HL-60 (cell line): ENCODE measurements at regions not wholly inside any gene's neighbourhood (a gene's known extent, or its start where the extent isn't known, plus 50 kb on each side); places are given as distances from the start of the nearest gene placed in this dataset.

ENCODE experiments used
- DNase-seq, 2 experiments: peaks; one replicate each; pipeline ENCODE4 v3.0.0-alpha.2; 2010 to 2020; ENCODE audit warnings: low read depth in 1 of 2, low spot score in 1 of 2
- H3K27ac ChIP-seq: fragments of 250-450 bp; sonication (Bioruptor Pico); replicated peaks from 2 replicates; pipeline ENCODE4 v1.5.1; 2020; ENCODE audit warnings: mild to moderate bottlenecking, moderate library complexity
- H3K27me3 ChIP-seq: fragments of 250-450 bp; sonication (Bioruptor Pico); 2 replicates; pipeline ENCODE4 v1.5.1; 2021; ENCODE audit warnings: mild to moderate bottlenecking, moderate library complexity; ENCODE audit not compliant: insufficient read depth, poor library complexity, severe bottlenecking
- H3K4me3 ChIP-seq: replicated peaks from 2 replicates; pipeline ENCODE4 v1.5.1; 2011; ENCODE audit warnings: mild to moderate bottlenecking, control low read depth, low read length; ENCODE audit not compliant: insufficient read depth
- GABPA ChIP-seq: IDR thresholded peaks from 2 replicates; pipeline ENCODE4 v1.6.1; 2012; ENCODE audit warnings: low read depth
- POLR2AphosphoS5 ChIP-seq: IDR thresholded peaks from 2 replicates; pipeline ENCODE4 v1.6.1; 2012; ENCODE audit warnings: low read depth
- SPI1 ChIP-seq: IDR thresholded peaks from 2 replicates; pipeline ENCODE4 v1.6.1; 2012; ENCODE audit warnings: low read depth, mild to moderate bottlenecking, borderline replicate concordance
- TF ChIP-seq, protein P1 (sequence below): IDR thresholded peaks from one replicate; pipeline ENCODE4 v1.5.1; 2011; ENCODE audit warnings: low read length, control low read depth, inconsistent platforms; ENCODE audit not compliant: insufficient read depth
- TF ChIP-seq, protein P2 (sequence below): IDR thresholded peaks from 2 replicates; pipeline ENCODE4 v1.6.1; 2012; ENCODE audit warnings: low read depth; ENCODE audit not compliant: insufficient replicate concordance

DNA sequence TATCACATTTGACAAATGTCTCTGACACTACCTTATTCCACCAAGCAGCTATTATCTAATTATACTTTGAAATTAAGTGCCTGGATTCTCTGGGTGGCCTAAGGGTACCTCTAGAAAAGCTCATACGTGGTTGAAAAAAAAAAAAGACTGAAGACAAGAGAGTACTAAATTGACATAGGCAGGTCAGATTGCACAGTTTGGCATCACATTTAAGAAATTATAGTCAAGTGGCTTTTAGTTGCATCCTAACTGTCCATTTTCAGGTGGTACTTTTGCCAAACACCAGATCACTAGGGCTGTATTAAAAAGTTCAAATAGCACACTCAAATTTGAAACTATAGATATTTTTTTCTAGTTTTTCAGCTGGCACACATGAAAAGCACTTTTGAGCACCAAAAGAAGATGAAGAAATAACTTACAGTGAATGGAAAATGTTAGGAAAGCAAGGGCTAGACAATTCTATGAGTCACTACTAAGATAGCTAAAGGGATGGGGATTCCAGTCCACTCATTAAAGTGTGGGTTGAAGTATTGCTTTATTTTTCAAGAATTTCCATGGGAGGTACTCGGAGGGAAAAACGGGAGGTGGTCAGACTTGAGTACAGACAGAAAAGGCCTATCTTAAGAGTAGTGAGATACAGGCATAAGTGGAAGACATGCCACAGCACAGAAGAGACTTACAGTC lies 106.5 kb upstream of the COL5A2 start:
- Histone ChIP-seq H3K27ac (no peak overlapping the region), H3K4me3 (no peak overlapping the region), H3K27me3 (no peaks in the 10 kb centered on the region)
- DNase-seq: no peak
- TF ChIP-seq, protein P1, sequence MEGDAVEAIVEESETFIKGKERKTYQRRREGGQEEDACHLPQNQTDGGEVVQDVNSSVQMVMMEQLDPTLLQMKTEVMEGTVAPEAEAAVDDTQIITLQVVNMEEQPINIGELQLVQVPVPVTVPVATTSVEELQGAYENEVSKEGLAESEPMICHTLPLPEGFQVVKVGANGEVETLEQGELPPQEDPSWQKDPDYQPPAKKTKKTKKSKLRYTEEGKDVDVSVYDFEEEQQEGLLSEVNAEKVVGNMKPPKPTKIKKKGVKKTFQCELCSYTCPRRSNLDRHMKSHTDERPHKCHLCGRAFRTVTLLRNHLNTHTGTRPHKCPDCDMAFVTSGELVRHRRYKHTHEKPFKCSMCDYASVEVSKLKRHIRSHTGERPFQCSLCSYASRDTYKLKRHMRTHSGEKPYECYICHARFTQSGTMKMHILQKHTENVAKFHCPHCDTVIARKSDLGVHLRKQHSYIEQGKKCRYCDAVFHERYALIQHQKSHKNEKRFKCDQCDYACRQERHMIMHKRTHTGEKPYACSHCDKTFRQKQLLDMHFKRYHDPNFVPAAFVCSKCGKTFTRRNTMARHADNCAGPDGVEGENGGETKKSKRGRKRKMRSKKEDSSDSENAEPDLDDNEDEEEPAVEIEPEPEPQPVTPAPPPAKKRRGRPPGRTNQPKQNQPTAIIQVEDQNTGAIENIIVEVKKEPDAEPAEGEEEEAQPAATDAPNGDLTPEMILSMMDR: no peak
- TF ChIP-seq SPI1: no peak
- TF ChIP-seq, protein P2, sequence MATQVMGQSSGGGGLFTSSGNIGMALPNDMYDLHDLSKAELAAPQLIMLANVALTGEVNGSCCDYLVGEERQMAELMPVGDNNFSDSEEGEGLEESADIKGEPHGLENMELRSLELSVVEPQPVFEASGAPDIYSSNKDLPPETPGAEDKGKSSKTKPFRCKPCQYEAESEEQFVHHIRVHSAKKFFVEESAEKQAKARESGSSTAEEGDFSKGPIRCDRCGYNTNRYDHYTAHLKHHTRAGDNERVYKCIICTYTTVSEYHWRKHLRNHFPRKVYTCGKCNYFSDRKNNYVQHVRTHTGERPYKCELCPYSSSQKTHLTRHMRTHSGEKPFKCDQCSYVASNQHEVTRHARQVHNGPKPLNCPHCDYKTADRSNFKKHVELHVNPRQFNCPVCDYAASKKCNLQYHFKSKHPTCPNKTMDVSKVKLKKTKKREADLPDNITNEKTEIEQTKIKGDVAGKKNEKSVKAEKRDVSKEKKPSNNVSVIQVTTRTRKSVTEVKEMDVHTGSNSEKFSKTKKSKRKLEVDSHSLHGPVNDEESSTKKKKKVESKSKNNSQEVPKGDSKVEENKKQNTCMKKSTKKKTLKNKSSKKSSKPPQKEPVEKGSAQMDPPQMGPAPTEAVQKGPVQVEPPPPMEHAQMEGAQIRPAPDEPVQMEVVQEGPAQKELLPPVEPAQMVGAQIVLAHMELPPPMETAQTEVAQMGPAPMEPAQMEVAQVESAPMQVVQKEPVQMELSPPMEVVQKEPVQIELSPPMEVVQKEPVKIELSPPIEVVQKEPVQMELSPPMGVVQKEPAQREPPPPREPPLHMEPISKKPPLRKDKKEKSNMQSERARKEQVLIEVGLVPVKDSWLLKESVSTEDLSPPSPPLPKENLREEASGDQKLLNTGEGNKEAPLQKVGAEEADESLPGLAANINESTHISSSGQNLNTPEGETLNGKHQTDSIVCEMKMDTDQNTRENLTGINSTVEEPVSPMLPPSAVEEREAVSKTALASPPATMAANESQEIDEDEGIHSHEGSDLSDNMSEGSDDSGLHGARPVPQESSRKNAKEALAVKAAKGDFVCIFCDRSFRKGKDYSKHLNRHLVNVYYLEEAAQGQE: no peak

DNA sequence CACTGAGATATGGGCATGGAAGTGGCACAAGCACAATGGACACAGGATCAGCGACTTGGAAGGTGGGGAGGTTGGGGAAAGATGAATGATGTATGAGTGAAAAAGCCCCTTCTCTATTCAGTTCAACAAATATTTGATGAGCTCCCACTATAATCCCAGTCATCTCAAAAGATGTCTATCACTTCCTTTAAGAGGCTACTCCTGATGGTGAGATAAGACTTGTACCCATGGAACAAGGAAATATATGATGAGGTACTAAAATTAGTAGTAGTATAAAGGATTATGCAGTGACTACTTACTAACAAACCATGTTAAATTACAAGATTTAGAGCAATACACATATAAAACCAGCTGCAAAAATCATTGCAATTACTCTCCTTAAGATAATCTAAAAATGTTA lies 107.8 kb upstream of the COL5A2 start:
- Histone ChIP-seq H3K27me3 (no peaks in the 10 kb centered on the region), H3K27ac (no peak overlapping the region), H3K4me3 (no peak overlapping the region)
- TF ChIP-seq, protein P2: no peak
- TF ChIP-seq GABPA (no peak), POLR2AphosphoS5 (no peak), SPI1 (no peak)
- TF ChIP-seq, protein P1: no peak
- DNase-seq: no peak

DNA sequence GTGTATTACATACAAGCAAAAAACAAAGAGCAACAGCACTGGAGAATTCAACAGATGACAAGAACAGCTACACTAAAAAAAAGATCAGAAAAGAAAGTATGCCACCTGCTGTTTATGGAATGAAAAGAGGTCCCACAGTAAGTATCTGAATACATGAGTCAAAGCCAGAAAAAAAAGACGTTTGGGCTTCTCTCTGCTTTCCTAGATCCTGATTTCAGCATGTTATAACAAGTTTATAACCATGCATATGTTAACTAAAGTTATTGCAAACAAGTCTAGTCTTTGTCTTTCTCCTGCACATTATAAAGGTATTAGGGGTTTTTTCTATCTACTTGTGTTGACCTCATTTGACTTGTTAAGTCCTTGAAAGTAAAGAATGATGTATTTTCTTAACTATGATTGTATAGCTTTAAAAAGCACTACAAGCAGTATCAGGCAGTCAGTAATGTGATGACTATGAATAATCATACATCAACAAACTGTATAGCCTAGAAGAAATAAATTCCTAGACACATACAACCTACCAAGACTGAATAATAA lies 108.5 kb upstream of the COL5A2 start:
- DNase-seq: no peak
- no peaks in the 10 kb centered on the region for H3K27me3 ChIP-seq
- TF ChIP-seq SPI1: no peak
- TF ChIP-seq GABPA: no peak
- TF ChIP-seq, protein P2: no peak
- TF ChIP-seq, protein P1: no peak
- TF ChIP-seq POLR2AphosphoS5: no peak
- H3K27ac ChIP-seq: no peak overlapping the region
- H3K4me3 ChIP-seq: no peak overlapping the region
